ENCODE measurements at regions not wholly inside any gene's neighbourhood (a gene's known extent, or its start where the extent isn't known, plus 50 kb on each side); places are given as distances from the start of the nearest gene placed in this dataset.

DNA sequence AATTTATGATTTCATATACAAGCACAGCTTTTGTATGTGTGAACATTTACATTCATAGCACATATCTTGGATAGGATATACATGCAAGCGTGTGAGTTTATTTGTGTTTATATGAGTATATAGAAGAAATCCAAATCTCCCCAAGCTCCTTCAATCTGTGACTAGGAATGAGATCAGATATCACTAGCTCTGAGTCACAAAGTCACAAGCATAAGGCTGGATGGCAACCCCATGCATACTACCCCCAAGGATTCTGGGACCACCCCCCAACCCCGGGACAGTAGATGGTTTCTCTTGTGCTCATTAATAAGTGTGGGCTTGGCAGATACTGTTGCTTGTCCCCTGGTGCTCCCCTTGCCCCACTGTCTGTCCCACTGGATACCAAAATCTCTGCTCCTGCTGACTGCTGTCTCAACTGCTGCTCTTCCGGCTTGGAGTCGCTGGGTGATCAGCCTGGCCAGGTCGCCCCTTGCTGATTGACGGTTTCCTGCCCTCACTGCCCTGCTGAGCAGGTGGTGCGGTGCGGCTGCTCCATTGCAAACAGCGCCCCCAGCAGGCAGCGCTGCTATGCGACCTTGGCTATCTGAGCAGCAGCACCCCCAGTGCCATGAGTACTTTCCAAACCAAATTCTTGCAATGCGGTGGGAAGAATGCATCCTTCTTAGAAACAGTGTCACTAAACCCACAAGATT is 279.4 kb downstream of the CD83 start:
- DNase-seq (ENCODE audit: low spot score): no peak
- BruUV-seq (replicated peaks): no TSS peak
- no peaks in the 10 kb centered on the region for H3K9me3 ChIP-seq (ENCODE audit: low read length)
- peaks cover 13% of the 10 kb centered on the region for H3K4me1 ChIP-seq (ENCODE audit: insufficient read depth, low read length, poor library complexity, severe bottlenecking)
- no peaks in the 10 kb centered on the region for H3K79me2 ChIP-seq (ENCODE audit: insufficient read depth, low read depth, low read length)
- POLR2A ChIA-PET: interaction anchor here (0.7 kb wide), 1 partner anchor 12 kb away, joined by 3 read pairs; no protein-coding TSS in a partner anchor
- intact Hi-C loops (cut with micrococcal nuclease; ENCODE audit: unreplicated experiment): no loop called here
- H3K4me3 ChIP-seq (ENCODE audit: low read depth, low read length, poor library complexity, severe bottlenecking): no peak overlapping the region
- H3K9me2 ChIP-seq (ENCODE audit: insufficient read depth, low read length): no peaks in the 10 kb centered on the region
- peak; percentile 72 for TF ChIP-seq CTCF (conservative IDR thresholded peaks at IDR 0.05; ENCODE audit: low read length)
- no peak for TF ChIP-seq EZH2phosphoT487 (IDR thresholded peaks at IDR 0.05; ENCODE audit: borderline replicate concordance, low read depth, low read length)
- no peaks in the 10 kb centered on the region for H3K36me3 ChIP-seq (ENCODE audit: insufficient read depth, low read length)
- no peak overlapping the region for H3K4me2 ChIP-seq (ENCODE audit: low read length)
- no peak overlapping the region for H3K27ac ChIP-seq (ENCODE audit: low read depth, low read length, poor library complexity, severe bottlenecking)
- CTCF ChIA-PET (ENCODE audit: unreplicated experiment): no interaction called here
- no peaks in the 10 kb centered on the region for H4K20me1 ChIP-seq (ENCODE audit: insufficient read depth, low read length)
- H2AFZ ChIP-seq (ENCODE audit: low read length): no peak overlapping the region

DNA sequence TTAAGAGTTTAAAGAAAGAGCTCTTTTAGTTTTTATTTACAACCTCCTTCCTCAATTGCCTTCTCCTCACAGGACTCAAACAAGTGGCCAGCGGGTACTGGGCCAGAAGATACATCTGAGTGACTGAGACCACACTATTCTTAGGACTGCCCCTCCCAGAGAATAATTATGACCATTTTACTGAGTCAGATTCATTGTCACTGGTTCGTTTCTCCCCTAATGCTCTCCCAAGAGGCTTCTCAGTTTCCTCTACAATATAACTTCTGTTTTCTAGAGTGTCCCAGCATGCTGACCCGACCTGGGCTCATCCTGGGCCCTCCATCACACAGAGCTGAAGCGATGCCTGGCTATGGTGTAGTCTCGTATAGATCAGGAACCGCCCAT is 279.9 kb downstream of the CD83 start:
- intact Hi-C loops (cut with micrococcal nuclease; ENCODE audit: unreplicated experiment): no loop called here
- BruUV-seq (replicated peaks): no TSS peak
- H2AFZ ChIP-seq (ENCODE audit: low read length): no peak overlapping the region
- H3K79me2 ChIP-seq (ENCODE audit: insufficient read depth, low read depth, low read length): no peaks in the 10 kb centered on the region
- TF ChIP-seq CTCF (conservative IDR thresholded peaks at IDR 0.05; ENCODE audit: low read length) (no peak), EZH2phosphoT487 (IDR thresholded peaks at IDR 0.05; ENCODE audit: borderline replicate concordance, low read depth, low read length) (no peak)
- POLR2A ChIA-PET: interaction anchor here (0.7 kb wide), 1 partner anchor 12 kb away, joined by 3 read pairs; no protein-coding TSS in a partner anchor
- no peaks in the 10 kb centered on the region for H3K9me3 ChIP-seq (ENCODE audit: low read length)
- H3K4me3 ChIP-seq (ENCODE audit: low read depth, low read length, poor library complexity, severe bottlenecking): no peak overlapping the region
- H3K36me3 ChIP-seq (ENCODE audit: insufficient read depth, low read length): no peaks in the 10 kb centered on the region
- H3K27ac ChIP-seq (ENCODE audit: low read depth, low read length, poor library complexity, severe bottlenecking): no peak overlapping the region
- H3K4me1 ChIP-seq (ENCODE audit: insufficient read depth, low read length, poor library complexity, severe bottlenecking): peaks cover 13% of the 10 kb centered on the region
- H3K9me2 ChIP-seq (ENCODE audit: insufficient read depth, low read length): no peaks in the 10 kb centered on the region
- H4K20me1 ChIP-seq (ENCODE audit: insufficient read depth, low read length): no peaks in the 10 kb centered on the region
- no peak for DNase-seq (ENCODE audit: low spot score)
- H3K4me2 ChIP-seq (ENCODE audit: low read length): no peak overlapping the region
- CTCF ChIA-PET (ENCODE audit: unreplicated experiment): no interaction called here

DNA sequence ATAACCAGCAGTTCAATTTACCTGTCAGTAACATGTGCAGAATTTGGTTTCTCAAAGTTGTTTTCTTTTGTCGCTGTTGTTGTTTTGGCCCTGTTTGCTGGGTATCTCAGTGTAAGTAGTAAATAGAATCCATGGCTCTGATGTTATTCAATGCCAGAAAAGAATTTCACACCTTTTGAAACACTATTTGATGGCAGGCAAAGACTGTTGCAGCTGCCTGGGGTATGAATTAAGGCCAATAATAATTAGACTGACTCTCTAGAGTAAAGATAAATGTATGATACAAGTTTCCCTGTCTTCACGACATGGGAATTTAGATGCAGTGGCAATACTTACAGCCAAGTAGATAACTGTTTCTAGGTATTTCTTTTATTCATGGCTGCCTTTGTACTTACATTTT is 281.4 kb downstream of the CD83 start:
- TF ChIP-seq CTCF (conservative IDR thresholded peaks at IDR 0.05; ENCODE audit: low read length) (no peak), EZH2phosphoT487 (IDR thresholded peaks at IDR 0.05; ENCODE audit: borderline replicate concordance, low read depth, low read length) (no peak)

More for the DNA sequence above, 281.4 kb downstream of the CD83 start:
- Histone ChIP-seq H3K79me2 (ENCODE audit: insufficient read depth, low read depth, low read length) (no peaks in the 10 kb centered on the region), H2AFZ (ENCODE audit: low read length) (no peak overlapping the region), H3K4me3 (ENCODE audit: low read depth, low read length, poor library complexity, severe bottlenecking) (no peak overlapping the region), H3K36me3 (ENCODE audit: insufficient read depth, low read length) (no peaks in the 10 kb centered on the region), H4K20me1 (ENCODE audit: insufficient read depth, low read length) (no peaks in the 10 kb centered on the region), H3K9me3 (ENCODE audit: low read length) (no peaks in the 10 kb centered on the region), H3K4me1 (ENCODE audit: insufficient read depth, low read length, poor library complexity, severe bottlenecking) (peaks cover 13% of the 10 kb centered on the region), H3K27ac (ENCODE audit: low read depth, low read length, poor library complexity, severe bottlenecking) (no peak overlapping the region), H3K4me2 (ENCODE audit: low read length) (no peak overlapping the region), H3K9me2 (ENCODE audit: insufficient read depth, low read length) (no peaks in the 10 kb centered on the region)
- DNase-seq (ENCODE audit: low spot score): no peak
- POLR2A ChIA-PET: no interaction called here
- intact Hi-C loops (cut with micrococcal nuclease; ENCODE audit: unreplicated experiment): no loop called here
- CTCF ChIA-PET (ENCODE audit: unreplicated experiment): no interaction called here
- BruUV-seq (replicated peaks): no TSS peak
